DMS 273 (cell line): ENCODE measurements at regions not wholly inside any gene's neighbourhood (a gene's known extent, or its start where the extent isn't known, plus 50 kb on each side); places are given as distances from the start of the nearest gene placed in this dataset.

ENCODE experiments used
- DNase-seq: peaks from one replicate; lab custom pipeline; 2025; ENCODE audit not compliant: unreplicated experiment; lab: John Stamatoyannopoulos, UW

DNA sequence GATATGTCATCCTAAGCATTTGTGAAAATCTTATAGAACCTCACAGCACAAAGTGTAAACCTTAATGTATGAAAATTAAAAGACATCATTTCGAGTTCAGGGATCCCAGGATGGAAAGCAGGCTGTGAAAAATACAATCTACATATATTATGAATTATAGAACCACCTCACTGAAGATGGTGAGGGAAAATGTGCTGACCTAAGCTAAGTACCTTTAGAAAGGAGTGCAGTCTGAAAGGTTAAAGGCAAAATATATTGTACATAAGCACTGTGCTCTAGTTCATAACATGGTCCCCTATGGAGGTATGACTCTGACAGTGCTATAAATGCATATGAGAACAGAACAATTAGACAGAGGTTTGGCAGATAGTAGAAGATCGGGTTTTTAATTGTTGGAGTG lies 368.6 kb downstream of the TMA16 start:
- no peak for DNase-seq

DNA sequence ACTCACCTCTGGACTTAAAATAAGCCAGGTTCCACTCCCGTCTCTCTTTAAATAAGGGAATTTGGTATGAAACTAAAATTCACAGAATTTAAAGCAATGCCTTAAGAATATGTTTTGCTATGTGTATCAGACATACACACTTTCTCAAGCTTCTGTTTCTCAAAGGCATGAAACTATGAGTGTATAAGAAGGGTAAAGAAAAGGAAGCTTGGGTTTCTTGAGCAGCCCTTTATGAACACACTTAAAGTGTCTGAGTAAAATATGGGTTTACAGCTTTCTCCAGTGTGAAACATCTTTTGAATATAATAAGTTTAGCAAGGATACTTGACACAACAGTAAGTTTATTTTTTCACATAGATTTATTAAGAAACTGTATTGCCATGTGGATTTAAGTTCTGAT lies 370.5 kb downstream of the TMA16 start:
- no peak for DNase-seq

DNA sequence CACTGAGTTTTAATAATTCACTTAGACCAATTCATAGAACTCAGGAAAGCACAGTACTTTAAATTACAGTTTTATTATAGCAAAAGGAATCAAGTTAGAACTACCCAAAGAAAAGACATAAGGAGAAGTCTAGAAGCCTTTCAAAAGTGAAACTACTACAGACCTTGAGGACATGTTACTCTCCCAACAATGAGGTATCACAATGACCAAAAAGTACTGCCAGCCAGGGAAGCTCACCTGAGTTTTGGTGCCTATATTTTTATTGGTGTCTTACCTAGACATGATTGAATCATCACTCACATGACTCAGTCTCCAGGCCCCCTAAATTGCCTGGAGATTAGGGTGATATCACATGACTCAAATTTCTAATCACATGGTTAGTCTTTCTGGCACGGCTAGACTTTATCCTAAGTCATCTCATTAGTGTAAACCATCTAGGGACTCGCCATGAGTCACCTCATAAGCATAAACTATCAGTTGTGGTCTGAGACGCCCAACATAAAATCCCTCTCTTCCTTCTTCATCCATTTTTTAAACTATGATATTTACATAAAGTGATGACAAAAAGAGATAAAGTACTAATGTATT lies 372.3 kb downstream of the TMA16 start:
- DNase-seq = peak; percentile 2

DNA sequence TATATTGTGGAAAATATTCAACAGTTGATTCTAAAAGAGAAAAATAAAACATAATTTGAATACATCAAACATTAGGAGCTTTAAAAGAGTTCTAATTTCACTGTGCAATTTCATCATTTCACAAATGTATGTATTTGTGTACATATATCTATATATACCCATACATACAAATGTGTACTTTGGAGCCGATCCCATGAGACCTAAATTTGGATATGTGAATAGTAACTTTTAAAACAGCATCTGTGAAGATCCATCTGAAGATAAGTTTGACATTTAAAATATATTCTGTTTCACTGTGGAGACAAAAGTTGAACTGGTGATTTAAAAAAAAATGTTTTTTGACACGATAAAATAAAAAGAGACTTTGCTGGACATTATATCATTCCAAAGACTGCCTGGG lies 374.0 kb downstream of the TMA16 start:
- DNase-seq = no peak

DNA sequence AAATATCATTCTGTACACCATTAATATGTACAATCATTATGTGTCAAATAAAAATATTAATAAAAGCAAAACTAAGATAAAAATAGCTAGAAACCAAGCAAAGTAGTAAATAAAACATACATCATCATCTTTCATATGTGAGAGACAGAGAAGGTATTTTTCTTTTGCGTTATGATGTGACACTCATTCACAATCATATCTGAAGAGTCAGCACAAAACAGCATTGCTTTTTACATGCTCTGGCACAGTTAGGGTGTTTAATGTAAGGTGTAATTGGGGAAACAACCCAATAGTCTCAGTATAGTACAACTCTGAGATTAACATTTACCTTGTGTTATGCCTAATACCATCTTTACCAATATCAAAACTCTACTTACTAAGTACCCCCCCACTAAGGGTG lies 376.6 kb downstream of the TMA16 start:
- no peak for DNase-seq

DNA sequence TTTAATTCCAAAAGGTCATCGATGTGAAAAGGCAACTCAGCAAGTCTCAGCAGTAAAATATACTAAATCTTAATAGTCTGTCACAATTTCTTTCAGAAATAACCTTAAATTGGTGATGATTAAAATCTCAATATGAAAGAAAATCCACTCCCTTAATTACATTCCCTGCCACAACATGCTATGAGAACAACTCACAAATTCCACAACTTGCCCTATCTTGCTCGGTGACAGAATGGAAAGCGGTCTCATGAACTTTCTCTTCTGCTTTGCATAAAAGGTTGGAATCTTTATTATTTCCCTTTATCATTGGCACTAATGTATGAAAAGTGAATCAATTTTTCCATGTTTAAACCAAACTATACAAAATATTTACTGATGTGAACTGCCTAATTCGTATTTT lies 380.8 kb downstream of the TMA16 start:
- no peak for DNase-seq

DNA sequence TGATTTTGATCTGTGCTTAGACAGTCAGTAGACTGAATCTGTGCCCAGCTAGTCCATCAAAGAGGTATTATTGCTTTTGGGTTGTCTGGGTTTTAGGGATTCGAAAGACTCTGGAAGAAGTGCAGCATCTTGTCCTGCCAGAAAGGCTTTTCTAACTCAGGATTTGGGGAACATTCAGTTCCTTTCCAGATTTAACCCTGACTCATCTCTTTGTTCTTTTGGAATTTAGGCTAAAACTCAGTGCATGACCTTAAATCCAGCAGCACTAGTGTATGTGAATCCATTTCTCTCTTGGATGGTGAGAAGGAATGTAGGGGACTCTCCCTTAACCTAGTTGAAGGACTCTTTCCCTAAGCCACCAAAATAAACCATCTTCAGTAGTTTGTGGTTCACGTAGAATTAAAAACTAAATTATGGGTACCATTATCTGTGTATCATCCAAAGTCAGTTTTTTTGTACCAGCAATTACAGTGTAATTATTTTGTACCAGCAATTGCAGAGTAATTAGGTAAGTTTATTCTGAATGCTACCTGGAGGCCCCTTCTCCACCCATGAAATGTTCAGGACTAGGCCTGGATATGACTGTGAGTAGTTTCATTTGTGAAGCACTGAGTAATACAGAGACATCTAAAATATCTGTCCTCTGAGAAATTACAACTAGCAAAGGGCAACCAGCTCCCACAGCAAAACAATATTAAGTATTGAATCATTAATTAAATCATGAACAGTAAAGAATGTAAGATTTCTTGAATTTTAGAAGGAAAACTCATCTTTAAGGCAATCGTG lies 384.0 kb downstream of the TMA16 start:
- no peak for DNase-seq

DNA sequence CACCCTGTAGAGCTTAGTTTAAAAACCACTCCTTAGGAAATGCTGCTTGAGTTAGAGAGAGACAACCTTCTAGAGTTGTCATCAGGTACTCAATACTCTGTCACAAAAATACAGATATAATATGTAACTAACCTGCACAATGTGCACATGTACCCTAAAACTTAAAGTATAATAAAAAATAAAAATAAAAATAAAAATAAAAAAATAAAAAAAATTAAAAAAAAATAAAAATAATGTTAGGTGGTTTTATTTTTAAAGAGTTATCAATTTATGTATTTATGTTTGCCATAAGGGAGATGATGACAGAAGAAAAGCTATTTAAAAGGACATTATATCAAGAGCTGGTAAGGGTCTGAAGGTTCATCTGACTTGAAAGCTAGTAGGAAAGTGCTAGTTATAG lies 397.9 kb downstream of the TMA16 start:
- DNase-seq = no peak

DNA sequence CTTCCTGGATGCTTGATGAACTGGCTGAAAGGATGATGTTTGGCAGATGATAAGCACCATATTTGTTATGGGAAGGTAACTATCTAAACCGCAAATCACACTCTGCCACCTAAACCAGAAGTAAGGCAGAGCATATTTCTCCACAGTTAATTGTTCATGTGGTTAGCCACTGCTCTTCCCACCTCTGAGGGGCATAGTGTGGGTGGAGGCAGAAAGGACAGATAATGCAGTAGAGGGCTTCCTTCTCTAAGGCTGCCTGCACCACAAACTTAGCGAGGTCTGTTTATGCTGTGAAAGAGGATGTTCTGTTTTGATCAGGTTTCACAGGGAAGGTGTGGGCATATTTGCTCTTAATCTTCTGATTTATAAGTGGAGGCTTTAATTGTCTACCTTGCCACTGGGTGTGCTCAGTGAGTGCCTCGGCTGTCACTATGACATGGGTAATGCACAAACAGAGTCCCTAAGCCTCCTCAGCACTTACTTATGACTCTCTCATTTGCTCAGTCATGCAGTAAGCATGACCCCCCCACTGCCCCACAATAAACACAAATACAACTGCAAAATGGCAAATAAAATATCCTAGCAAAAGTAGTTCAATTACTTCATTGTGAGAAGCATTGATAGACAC lies 401.0 kb downstream of the TMA16 start:
- DNase-seq = no peak

DNA sequence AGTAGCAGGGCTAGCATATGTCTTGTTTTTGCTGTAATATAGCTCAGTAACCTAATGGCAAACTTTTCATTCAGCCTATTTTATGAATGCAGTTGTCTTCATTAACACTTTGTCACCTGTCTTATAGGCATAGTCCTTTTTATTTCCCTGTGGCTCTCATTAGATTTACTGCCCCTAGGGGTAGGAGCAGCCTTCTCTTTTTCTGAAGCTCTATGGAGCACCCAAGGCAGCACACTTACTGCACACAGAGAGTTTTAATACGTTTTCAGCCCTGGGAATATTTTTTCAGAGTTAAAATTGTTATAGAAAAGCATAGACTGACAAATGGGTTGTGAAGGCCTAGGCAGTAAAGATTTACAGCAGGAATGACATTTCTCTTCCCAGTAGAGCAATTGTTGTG lies 406.8 kb downstream of the TMA16 start:
- no peak for DNase-seq

DNA sequence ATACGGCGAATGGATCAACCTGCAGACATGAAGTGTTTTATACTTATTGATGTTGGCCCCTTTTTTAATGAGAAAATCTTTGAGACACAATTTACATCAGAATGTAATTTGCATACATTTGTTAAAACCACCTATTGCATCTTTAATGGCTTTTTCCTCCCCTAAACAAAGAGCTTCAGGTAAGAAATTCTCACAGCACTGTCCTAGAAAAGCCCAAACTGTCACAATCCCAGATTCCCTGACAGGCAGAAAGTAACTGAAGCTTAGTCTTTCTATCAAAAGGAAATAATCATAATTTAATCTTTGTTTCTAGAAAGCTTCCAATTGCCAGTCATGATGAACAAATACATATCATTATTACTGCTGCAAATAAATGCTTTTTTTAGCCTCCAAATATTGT lies 407.9 kb downstream of the TMA16 start:
- no peak for DNase-seq

DNA sequence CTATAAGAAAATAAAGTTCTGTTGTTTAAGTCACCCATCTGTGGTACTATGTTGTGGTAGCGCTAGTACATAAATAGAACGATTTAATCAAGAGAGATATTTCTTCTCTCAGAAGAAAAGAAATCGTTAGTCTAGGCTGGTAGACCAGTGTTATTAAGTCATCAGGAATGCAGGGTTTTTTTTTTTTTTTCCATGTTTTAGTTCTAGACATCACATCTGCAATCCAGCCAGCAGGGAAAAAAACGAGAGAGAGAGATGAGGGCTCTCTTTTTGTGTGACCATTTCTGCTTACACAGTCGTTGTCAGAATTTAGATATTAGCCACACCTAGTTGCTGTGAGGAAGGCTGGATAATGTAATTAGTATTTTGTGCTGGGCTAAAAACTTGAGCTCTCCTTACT lies 417.4 kb downstream of the TMA16 start:
- no peak for DNase-seq

DNA sequence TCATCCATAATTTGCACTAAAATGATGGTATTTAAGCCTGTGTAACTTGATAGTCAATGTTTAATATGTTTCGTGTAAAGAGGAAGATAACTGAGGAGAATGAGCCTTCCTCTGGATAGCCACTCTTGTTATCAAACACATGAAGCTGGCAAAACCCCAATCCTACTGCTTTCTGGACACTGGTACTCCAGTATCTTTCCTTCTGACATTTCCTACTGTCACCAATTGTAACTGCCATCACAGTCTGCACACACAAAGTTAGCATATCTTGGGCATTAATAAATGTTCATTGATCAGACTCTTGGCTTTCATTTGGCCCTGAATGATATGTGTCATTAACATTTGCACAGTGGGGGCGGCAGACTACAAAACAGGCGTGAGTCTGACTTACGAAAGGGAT lies 419.1 kb downstream of the TMA16 start:
- no peak for DNase-seq

DNA sequence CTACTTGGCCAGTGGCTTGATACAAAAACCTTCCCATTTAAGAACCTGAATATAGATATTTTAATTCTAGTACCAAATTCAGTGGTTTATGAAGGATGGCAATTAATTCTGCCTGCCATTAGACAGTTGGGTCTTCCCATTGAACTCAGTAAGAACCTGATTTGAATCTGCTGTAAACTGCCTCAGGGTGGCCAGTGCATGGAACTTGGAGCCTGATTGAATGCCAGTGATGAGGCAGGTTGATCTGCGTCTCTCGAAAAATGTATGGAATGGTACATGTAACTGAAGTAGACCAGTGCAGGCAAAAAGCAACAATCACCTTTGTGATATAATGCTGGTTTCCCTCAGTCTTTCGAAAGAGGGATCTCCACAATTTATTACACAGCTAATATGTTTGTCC lies 421.4 kb downstream of the TMA16 start:
- no peak for DNase-seq

DNA sequence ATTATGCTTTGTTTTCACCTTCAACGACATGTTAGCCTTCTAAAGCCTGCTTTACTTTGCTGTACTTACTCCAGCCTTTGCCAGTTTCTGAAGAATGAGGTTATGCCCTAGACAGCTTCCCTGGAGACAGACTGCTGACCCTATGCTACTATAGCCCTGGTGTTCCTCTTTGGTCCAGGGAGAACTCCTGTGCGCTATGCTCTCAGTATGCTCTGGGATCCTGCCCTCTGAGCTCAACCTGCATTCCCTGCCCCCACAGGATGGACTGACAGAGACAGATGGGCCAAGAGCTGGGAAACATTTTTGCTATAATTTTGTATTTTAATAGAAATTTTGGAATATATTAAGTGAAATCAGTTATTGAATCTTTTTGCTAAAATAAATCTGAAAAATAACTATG lies 425.9 kb downstream of the TMA16 start:
- no peak for DNase-seq

DNA sequence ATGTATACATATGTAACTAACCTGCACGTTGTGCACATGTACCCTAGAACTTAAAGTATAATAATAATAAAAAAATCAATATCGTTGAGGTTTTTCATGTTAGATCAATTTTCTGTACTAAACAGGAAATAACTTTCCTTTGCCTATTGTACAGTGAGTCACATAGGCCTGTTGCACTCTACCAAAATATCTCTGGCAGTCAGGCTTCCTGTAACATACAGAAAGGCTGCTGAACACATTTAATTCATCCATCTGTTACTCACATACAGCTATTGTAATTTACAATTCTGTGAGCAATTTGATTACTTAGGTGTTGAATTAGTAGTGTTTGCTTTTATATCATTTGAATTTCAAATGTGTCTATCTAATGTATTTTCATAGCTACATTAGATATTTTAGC lies 427.8 kb downstream of the TMA16 start:
- DNase-seq = peak; percentile 11

DNA sequence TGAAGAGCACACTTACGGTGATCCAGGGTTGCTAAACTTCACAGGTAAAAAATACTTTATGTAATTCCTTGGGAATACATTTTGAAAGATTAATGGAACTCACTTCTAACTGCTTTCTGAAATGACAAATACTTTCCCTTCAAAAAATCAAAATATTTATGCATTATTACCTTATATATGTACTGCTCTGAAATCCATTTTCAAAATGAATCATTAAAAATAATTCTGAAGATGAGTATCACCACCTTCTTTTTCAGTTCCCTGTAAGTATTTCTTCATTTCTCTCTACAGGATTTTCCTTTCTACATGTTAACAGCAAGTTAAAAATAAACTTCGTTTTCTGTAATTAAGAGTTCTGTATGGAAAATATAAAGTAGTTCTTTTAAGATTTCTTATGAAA lies 428.6 kb downstream of the TMA16 start:
- DNase-seq = no peak

DNA sequence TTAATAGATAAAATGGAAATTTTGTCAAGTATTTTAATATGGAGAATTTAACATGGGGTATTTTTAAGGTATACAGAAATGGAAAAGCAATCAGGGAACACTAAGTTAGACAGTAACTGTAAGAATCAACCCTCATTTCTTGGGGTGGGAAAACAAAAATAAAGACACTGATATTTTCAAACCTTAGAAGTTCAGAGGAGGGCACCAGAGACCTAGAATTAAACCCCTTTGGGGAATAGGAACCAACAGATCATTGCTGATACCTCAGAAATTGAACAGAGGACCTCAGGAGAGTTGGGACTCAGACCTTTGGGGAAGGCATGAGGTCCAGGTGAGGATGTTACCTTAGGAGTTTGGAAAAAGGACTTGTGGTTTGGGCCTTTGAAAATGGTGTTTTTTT lies 435.6 kb downstream of the TMA16 start:
- DNase-seq = peak; percentile 1

DNA sequence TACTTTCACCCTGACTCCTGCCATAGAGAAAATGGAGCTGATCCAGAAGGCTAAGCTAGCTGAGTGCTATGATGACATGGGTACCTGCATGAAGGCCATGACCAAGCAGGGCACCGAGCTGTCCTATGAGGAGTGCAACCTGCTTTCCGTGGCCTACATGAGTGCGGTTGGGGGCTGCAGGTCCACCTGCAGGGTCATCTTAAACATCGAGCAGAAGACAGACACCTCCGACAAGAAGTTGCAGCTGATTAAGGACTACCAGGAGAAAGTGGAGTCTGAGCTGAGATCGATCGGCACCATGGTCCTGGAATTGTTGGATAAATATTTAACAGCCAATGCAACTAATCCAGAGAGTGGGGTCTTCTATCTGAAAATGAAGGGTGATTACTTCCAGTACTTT lies 438.0 kb downstream of the TMA16 start:
- DNase-seq = no peak

DNA sequence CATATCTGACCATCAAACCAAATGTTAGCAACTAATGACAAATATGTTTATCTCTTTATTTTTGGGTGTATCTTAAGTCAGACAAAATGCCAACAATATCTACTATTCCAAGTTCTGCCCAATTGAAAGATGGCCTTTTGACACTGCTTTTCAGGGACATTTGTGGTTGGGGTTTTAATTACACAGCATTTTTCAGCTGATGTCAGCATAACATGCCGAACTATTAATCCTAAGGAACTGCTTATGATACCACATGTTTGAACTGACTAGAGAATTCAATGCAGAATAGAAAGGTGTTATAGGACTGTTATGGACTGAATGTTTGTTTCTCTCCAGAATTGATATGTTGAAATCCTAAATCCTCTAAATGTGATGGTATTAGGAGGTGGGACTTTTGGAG lies 445.1 kb downstream of the TMA16 start:
- DNase-seq = no peak

DNA sequence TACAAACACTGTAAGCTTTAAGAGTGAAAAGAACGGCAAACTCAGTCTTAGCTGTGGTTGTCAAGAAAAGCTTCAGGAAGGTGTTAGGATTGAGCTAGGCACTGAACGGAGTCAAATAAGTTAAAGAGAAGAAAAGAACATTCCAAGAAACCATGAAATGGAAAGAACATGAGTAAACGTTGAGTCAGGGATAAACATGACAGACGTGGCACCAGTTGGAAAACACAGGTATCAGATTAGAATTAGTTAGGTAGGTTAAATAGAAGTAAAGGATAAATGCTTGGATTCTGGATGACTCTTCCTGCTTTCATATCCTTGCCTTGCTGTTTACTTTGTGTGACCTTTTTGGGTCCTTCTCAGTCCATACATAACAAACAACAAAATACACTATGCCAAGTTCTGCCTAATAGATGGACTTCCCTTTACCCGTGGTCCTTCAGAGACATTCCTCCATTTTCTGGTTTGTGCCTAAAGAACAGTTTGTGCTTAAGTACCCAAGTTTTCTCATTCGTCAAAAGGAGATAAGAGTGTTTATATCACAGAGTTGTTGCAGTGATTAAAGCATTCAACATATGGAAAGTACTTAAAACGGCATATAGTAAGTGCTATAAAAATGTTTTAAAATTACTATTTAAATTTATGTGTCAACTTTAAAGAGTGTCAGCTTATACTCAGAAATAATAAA lies 446.9 kb downstream of the TMA16 start:
- no peak for DNase-seq

DNA sequence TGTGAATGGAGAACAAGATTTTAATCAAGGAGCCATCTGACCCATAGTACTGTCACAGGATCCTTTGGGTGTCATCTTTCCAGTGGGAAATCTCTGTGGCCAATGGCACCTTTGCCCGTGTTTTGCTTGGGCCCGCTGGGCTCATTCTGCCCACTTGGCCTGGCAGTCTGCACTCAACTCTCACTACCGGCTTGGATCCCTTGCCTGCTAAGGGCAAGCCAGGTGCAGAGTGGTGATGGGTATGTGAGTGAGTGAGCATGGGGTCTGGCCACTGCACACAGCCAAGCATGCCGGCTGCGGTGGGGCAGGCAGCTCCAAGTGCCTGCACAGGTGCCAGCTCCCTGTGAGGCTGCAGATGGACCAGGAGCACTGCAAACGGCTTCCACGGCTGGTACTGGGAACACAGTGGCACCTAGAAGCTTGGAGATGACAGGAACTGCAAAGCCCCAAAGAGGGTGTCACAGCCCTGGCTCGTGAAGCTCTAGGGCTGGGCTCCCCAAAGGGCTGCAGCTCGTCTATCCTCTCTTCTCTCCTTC lies 454.5 kb downstream of the TMA16 start:
- DNase-seq = no peak
